Calu3 (cell line): ENCODE measurements at regions not wholly inside any gene's neighbourhood (a gene's known extent, or its start where the extent isn't known, plus 50 kb on each side); places are given as distances from the start of the nearest gene placed in this dataset.

Experiments
- BruUV-seq: library from RNA; stranded (reverse); fragments of 400-500 nt; replicated peaks from 2 replicates; lab custom pipeline; 2021; lab: Mats Ljungman, UMichigan
- CTCF ChIA-PET: fragments of 300-600 bp; sonication (Branson Sonifier 250); formaldehyde crosslinking; loops from one replicate; lab custom pipeline; 2022; ENCODE audit warnings: antibody characterized with exemption; lab: Charles Lee
- DNase-seq: peaks from one replicate; pipeline ENCODE4 v3.0.0; 2022
- H3K27ac Mint-ChIP-seq: one replicate; pipeline ENCODE4 v1.8.0; 2022; ENCODE audit warnings: mixed read lengths; ENCODE audit not compliant: unreplicated experiment
- H3K27me3 Mint-ChIP-seq: one replicate; pipeline ENCODE4 v1.8.0; 2022; ENCODE audit warnings: mixed read lengths; ENCODE audit not compliant: unreplicated experiment
- H3K36me3 Mint-ChIP-seq: one replicate; pipeline ENCODE4 v1.8.0; 2022; ENCODE audit warnings: mild to moderate bottlenecking, moderate library complexity, mixed read lengths; ENCODE audit not compliant: insufficient read depth, unreplicated experiment
- H3K4me1 Mint-ChIP-seq: one replicate; pipeline ENCODE4 v1.8.0; 2022; ENCODE audit warnings: mild to moderate bottlenecking, low read depth, mixed read lengths; ENCODE audit not compliant: unreplicated experiment
- H3K4me3 Mint-ChIP-seq: one replicate; pipeline ENCODE4 v1.8.0; 2022; ENCODE audit warnings: mild to moderate bottlenecking, low read depth, moderate library complexity, mixed read lengths; ENCODE audit not compliant: unreplicated experiment
- H3K9me3 Mint-ChIP-seq: one replicate; pipeline ENCODE4 v1.8.0; 2022; ENCODE audit warnings: low read depth, mixed read lengths; ENCODE audit not compliant: unreplicated experiment
- CTCF ChIP-seq: fragments of 200-600 bp; IDR thresholded peaks from one replicate; pipeline ENCODE4 v1.8.0; 2022; ENCODE audit warnings: antibody characterized with exemption; ENCODE audit not compliant: unreplicated experiment
- intact Hi-C: fragments of 100-400 bp; cut with micrococcal nuclease; formaldehyde crosslinking; loops from one replicate; pipeline ENCODE4 v1.10.0; 2022; ENCODE audit not compliant: unreplicated experiment

- peak; percentile 15 for DNase-seq
- Mint-ChIP-seq H3K4me3 (no peak overlapping the region), H3K27ac (no peak overlapping the region), H3K36me3 (no peaks in the 10 kb centered on the region), H3K9me3 (no peaks in the 10 kb centered on the region), H3K27me3 (peaks cover 97% of the 10 kb centered on the region), H3K4me1 (no peaks in the 10 kb centered on the region)
- TF ChIP-seq CTCF: no peak
- intact Hi-C loops: no loop called here
- BruUV-seq: no TSS peak
- CTCF ChIA-PET: interaction anchor here (0.7 kb wide), 1 partner anchor 59 kb away, joined by 3 read pairs; the partner anchor contains the start of gene KLHDC7A
Measured at GRCh38 chr1:18539171-18539570, 58.4 kb downstream of the KLHDC7A start.

- TF ChIP-seq CTCF: no peak
- CTCF ChIA-PET: no interaction called here
- no peak overlapping the region for H3K27ac Mint-ChIP-seq
- H3K9me3 Mint-ChIP-seq: no peaks in the 10 kb centered on the region
- no peak overlapping the region for H3K4me3 Mint-ChIP-seq
- intact Hi-C loops: no loop called here
- DNase-seq: no peak
- H3K4me1 Mint-ChIP-seq: no peaks in the 10 kb centered on the region
- peaks cover 97% of the 10 kb centered on the region for H3K27me3 Mint-ChIP-seq
- BruUV-seq: no TSS peak
- no peaks in the 10 kb centered on the region for H3K36me3 Mint-ChIP-seq
Measured at GRCh38 chr1:18540136-18540765, 59.5 kb downstream of the KLHDC7A start.

GRCh38 chr1:18541046-18541795, 60.5 kb downstream of the KLHDC7A start:
- Mint-ChIP-seq H3K4me1 (no peaks in the 10 kb centered on the region), H3K36me3 (no peaks in the 10 kb centered on the region), H3K27ac (no peak overlapping the region), H3K27me3 (peaks cover 97% of the 10 kb centered on the region), H3K4me3 (no peak overlapping the region), H3K9me3 (no peaks in the 10 kb centered on the region)
- CTCF ChIA-PET: no interaction called here
- intact Hi-C loops: no loop called here
- no TSS peak for BruUV-seq
- no peak for TF ChIP-seq CTCF
- DNase-seq: no peak

- intact Hi-C loops: no loop called here
- Mint-ChIP-seq H3K4me1 (no peaks in the 10 kb centered on the region), H3K27ac (no peak overlapping the region), H3K4me3 (no peak overlapping the region), H3K27me3 (peaks cover 97% of the 10 kb centered on the region), H3K9me3 (no peaks in the 10 kb centered on the region), H3K36me3 (no peaks in the 10 kb centered on the region)
- no peak for DNase-seq
- BruUV-seq: no TSS peak
- CTCF ChIA-PET: no interaction called here
- TF ChIP-seq CTCF: no peak
Measured at GRCh38 chr1:18542351-18542750, 61.6 kb downstream of the KLHDC7A start.
